Erythroblast (primary cell): ENCODE measurements at regions not wholly inside any gene's neighbourhood (a gene's known extent, or its start where the extent isn't known, plus 50 kb on each side); places are given as distances from the start of the nearest gene placed in this dataset.

ENCODE experiments used
- GATA1 ChIP-seq: IDR thresholded peaks from 2 replicates; pipeline ENCODE4 v1.6.1; 2011; ENCODE audit warnings: low read depth, mild to moderate bottlenecking, control low read depth, low read length, moderate library complexity
- POLR2A ChIP-seq: IDR thresholded peaks from 2 replicates; pipeline ENCODE4 v1.6.1; 2011; ENCODE audit warnings: mild to moderate bottlenecking, low read length

- TF ChIP-seq POLR2A = no peak
- TF ChIP-seq GATA1 = no peak
These were observed 140.5 kb upstream of the MAP3K4 start for GRCh38 chr6:160851031-160851430.
